Vagina (tissue), 2 donors: ENCODE measurements at regions not wholly inside any gene's neighbourhood (a gene's known extent, or its start where the extent isn't known, plus 50 kb on each side); places are given as distances from the start of the nearest gene placed in this dataset.

ENCODE experiments used
- DNase-seq, 2 donors: peaks; one replicate each; pipeline ENCODE4 v3.0.0-alpha.2; 2017; ENCODE audit errors: extremely low spot score in 2 of 2
- H3K27ac ChIP-seq: fragments of 200-600 bp; sonication (generic); one replicate; pipeline ENCODE4 v1.5.1; 2019
- H3K27me3 ChIP-seq: fragments of 200-600 bp; sonication (generic); one replicate; pipeline ENCODE4 v1.5.1; 2019
- H3K36me3 ChIP-seq, 2 donors: fragments of 200-600 bp; sonication (generic); one replicate each; pipeline ENCODE4 v1.5.1; 2017 to 2019
- H3K4me1 ChIP-seq: fragments of 200-600 bp; sonication (generic); one replicate; pipeline ENCODE4 v1.5.1; 2019
- H3K4me3 ChIP-seq, 2 donors: fragments of 200-600 bp; sonication (generic); 1 replicate in 1 of 2; 2 replicates in 1 of 2; pipeline ENCODE4 v1.5.1; 2016 to 2019
- H3K9me3 ChIP-seq: fragments of 200-600 bp; sonication (generic); one replicate; pipeline ENCODE4 v1.5.1; 2019
- CTCF ChIP-seq, 3 experiments: fragments of 450-650 bp in 2 of 3; fragments of 200-600 bp in 1 of 3; sonication (generic) in 1 of 3; IDR thresholded peaks; one replicate each; pipeline ENCODE4 v1.5.1; 2017 to 2019; ENCODE audit warnings: antibody characterized with exemption in 3 of 3, mild to moderate bottlenecking in 2 of 3, moderate library complexity in 2 of 3
- POLR2A ChIP-seq, 2 donors: fragments of 450-650 bp; IDR thresholded peaks; one replicate each; pipeline ENCODE4 v1.6.1; 2017; ENCODE audit warnings: antibody characterized with exemption in 2 of 2, mild to moderate bottlenecking in 2 of 2, moderate library complexity in 2 of 2
- POLR2AphosphoS5 ChIP-seq, 2 donors: sonication (generic); formaldehyde crosslinking; IDR thresholded peaks; one replicate each; pipeline ENCODE4 v1.9.0; 2017; ENCODE audit warnings: antibody characterized with exemption in 2 of 2, mild to moderate bottlenecking in 2 of 2, low read depth in 1 of 2; ENCODE audit not compliant: insufficient read depth in 1 of 2
- intact Hi-C: fragments of 100-400 bp; cut with DNase I; formaldehyde crosslinking; loops from one replicate; pipeline ENCODE4 v1.15.1; 2023

GRCh38 chr4:138665851-138666250 is 349.7 kb upstream of the NOCT start:
- DNase-seq: no peak
- Histone ChIP-seq H3K4me1 (no peaks in the 10 kb centered on the region), H3K27me3 (no peaks in the 10 kb centered on the region), H3K9me3 (no peaks in the 10 kb centered on the region), H3K36me3 (no peaks in the 10 kb centered on the region), H3K4me3 (no peak overlapping the region), H3K27ac (no peak overlapping the region)
- intact Hi-C loops: no loop called here
- no peak for TF ChIP-seq POLR2AphosphoS5 (IDR thresholded peaks at IDR 0.05; ENCODE audit: insufficient read depth in 1 of 2, low read depth in 1 of 2)
- TF ChIP-seq POLR2A (IDR thresholded peaks at IDR 0.05): no peak
- no peak for TF ChIP-seq CTCF (IDR thresholded peaks at IDR 0.05)

- intact Hi-C loops: no loop called here
- TF ChIP-seq POLR2AphosphoS5 (IDR thresholded peaks at IDR 0.05; ENCODE audit: insufficient read depth in 1 of 2, low read depth in 1 of 2) (no peak), POLR2A (IDR thresholded peaks at IDR 0.05) (no peak), CTCF (IDR thresholded peaks at IDR 0.05) (no peak)
- H3K4me3 ChIP-seq: no peak overlapping the region
- H3K27me3 ChIP-seq: no peaks in the 10 kb centered on the region
- H3K4me1 ChIP-seq: no peaks in the 10 kb centered on the region
- no peak overlapping the region for H3K27ac ChIP-seq
- H3K36me3 ChIP-seq: no peaks in the 10 kb centered on the region
- no peaks in the 10 kb centered on the region for H3K9me3 ChIP-seq
- no peak for DNase-seq
Measured at GRCh38 chr4:138663883-138664282, 351.7 kb upstream of the NOCT start.

- Histone ChIP-seq H3K4me3 (no peak overlapping the region), H3K9me3 (no peaks in the 10 kb centered on the region), H3K27me3 (no peaks in the 10 kb centered on the region), H3K27ac (no peak overlapping the region), H3K4me1 (no peaks in the 10 kb centered on the region), H3K36me3 (no peaks in the 10 kb centered on the region)
- TF ChIP-seq POLR2A (IDR thresholded peaks at IDR 0.05): no peak
- no peak for TF ChIP-seq POLR2AphosphoS5 (IDR thresholded peaks at IDR 0.05; ENCODE audit: insufficient read depth in 1 of 2, low read depth in 1 of 2)
- no peak for TF ChIP-seq CTCF (IDR thresholded peaks at IDR 0.05)
- no peak for DNase-seq
- intact Hi-C loops: no loop called here
Measured at GRCh38 chr4:138659812-138660316, 355.7 kb upstream of the NOCT start.

- Histone ChIP-seq H3K27ac (no peak overlapping the region), H3K9me3 (no peaks in the 10 kb centered on the region), H3K4me1 (no peaks in the 10 kb centered on the region), H3K27me3 (no peaks in the 10 kb centered on the region), H3K4me3 (no peak overlapping the region), H3K36me3 (no peaks in the 10 kb centered on the region)
- TF ChIP-seq CTCF (IDR thresholded peaks at IDR 0.05) (no peak), POLR2A (IDR thresholded peaks at IDR 0.05) (no peak), POLR2AphosphoS5 (IDR thresholded peaks at IDR 0.05; ENCODE audit: insufficient read depth in 1 of 2, low read depth in 1 of 2) (no peak)
- DNase-seq: no peak
- intact Hi-C loops: no loop called here
Measured at GRCh38 chr4:138659037-138659811, 356.4 kb upstream of the NOCT start.

- H3K4me3 ChIP-seq: no peak overlapping the region
- H3K27ac ChIP-seq: no peak overlapping the region
- no peaks in the 10 kb centered on the region for H3K9me3 ChIP-seq
- no peaks in the 10 kb centered on the region for H3K36me3 ChIP-seq
- TF ChIP-seq CTCF (IDR thresholded peaks at IDR 0.05): no peak
- no peak for TF ChIP-seq POLR2AphosphoS5 (IDR thresholded peaks at IDR 0.05; ENCODE audit: insufficient read depth in 1 of 2, low read depth in 1 of 2)
- no peak for TF ChIP-seq POLR2A (IDR thresholded peaks at IDR 0.05)
- intact Hi-C loops: no loop called here
- H3K4me1 ChIP-seq: no peaks in the 10 kb centered on the region
- no peak for DNase-seq
- H3K27me3 ChIP-seq: no peaks in the 10 kb centered on the region
Measured at GRCh38 chr4:138658518-138658917, 357.1 kb upstream of the NOCT start.
